ENCODE measurements at regions not wholly inside any gene's neighbourhood (a gene's known extent, or its start where the extent isn't known, plus 50 kb on each side); places are given as distances from the start of the nearest gene placed in this dataset.

GRCh38 chr5:155831491-155831890, 495.5 kb upstream of the SGCD start:
- Histone ChIP-seq H3K36me3 (ENCODE audit: control insufficient read depth, insufficient read depth, low read length) (no peaks in the 10 kb centered on the region), H3K4me3 (no peak overlapping the region), H4K20me1 (replicated peaks; ENCODE audit: control insufficient read depth, insufficient read depth, low read length) (no peaks in the 10 kb centered on the region), H3K9me1 (ENCODE audit: control insufficient read depth, insufficient read depth, low read length) (no peaks in the 10 kb centered on the region), H3K9me3 (replicated peaks; ENCODE audit: control insufficient read depth, insufficient read depth, low read depth, low read length) (no peaks in the 10 kb centered on the region), H2AFZ (ENCODE audit: low read depth, low read length) (no peak overlapping the region), H3K27me3 (ENCODE audit: control insufficient read depth in 2 of 2, insufficient read depth in 2 of 2, low read length in 2 of 2) (no peaks in the 10 kb centered on the region), H3K9ac (ENCODE audit: insufficient read depth in 1 of 2, low read depth in 2 of 2, low read length in 2 of 2) (no peak overlapping the region), H3K79me2 (ENCODE audit: control insufficient read depth, insufficient read depth, low read length) (no peaks in the 10 kb centered on the region), H3K27ac (ENCODE audit: extremely low read depth, low read depth, low read length) (no peak overlapping the region), H3K4me2 (ENCODE audit: insufficient read depth, low read length) (no peak overlapping the region), H3K4me1 (replicated peaks in 1 of 2; ENCODE audit: control insufficient read depth in 2 of 2, insufficient read depth in 2 of 2, low read length in 2 of 2) (no peaks in the 10 kb centered on the region)
- FAIRE-seq (no peak), ATAC-seq (no peak), DNase-seq (ENCODE audit: extremely low read depth in 1 of 4, low spot score in 3 of 4) (no peak)
- ChIA-PET POLR2A (no interaction called here), CTCF (ENCODE audit: low intra/inter-chr PET ratio) (no interaction called here)
- in situ Hi-C loops (cut with MboI) (no loop called here), intact Hi-C loops (cut with micrococcal nuclease) (no loop called here)
- BruUV-seq (replicated peaks): no TSS peak
- 0% methylated on average over 4 of the region's 4 CpGs for WGBS (ENCODE audit: insufficient coverage, low coverage, missing lambda C conversion rate)
- TF ChIP-seq MYC (IDR thresholded peaks at IDR 0.05; ENCODE audit: low read depth, low read length) (no peak), MYC (CRISPR knock-in tag; IDR thresholded peaks at IDR 0.05; ENCODE audit: borderline replicate concordance, low read depth) (no peak), ID3 (CRISPR knock-in tag; IDR thresholded peaks at IDR 0.05) (no peak), ID3 (tag; IDR thresholded peaks at IDR 0.05) (no peak), ASH1L (IDR thresholded peaks at IDR 0.05; ENCODE audit: borderline replicate concordance, low read depth, partially characterized antibody) (no peak), NR3C1 (CRISPR knock-in tag; IDR thresholded peaks at IDR 0.05) (no peak), ZBTB1 (CRISPR knock-in tag; IDR thresholded peaks at IDR 0.05; ENCODE audit: borderline replicate concordance, low read depth) (no peak), ZNF23 (CRISPR knock-in tag; IDR thresholded peaks at IDR 0.05) (no peak), ZBTB40 (IDR thresholded peaks at IDR 0.05) (no peak), ZBTB40 (CRISPR knock-in tag; IDR thresholded peaks at IDR 0.05) (no peak), MCM2 (IDR thresholded peaks at IDR 0.05; ENCODE audit: low read depth) (no peak), MXI1 (IDR thresholded peaks at IDR 0.05; ENCODE audit: low read depth, low read length) (no peak), TAF1 (IDR thresholded peaks at IDR 0.05; ENCODE audit: control insufficient read depth, extremely low read depth, insufficient read depth, low read length, severe bottlenecking) (no peak), ZNF707 (CRISPR knock-in tag; conservative IDR thresholded peaks at IDR 0.05) (no peak)
